A549 (cell line): ENCODE measurements at regions not wholly inside any gene's neighbourhood (a gene's known extent, or its start where the extent isn't known, plus 50 kb on each side); places are given as distances from the start of the nearest gene placed in this dataset.

Experiments
- ATAC-seq, 2 experiments: fragments of 200-7000 bp in 1 of 2; fragments of >200 bp in 1 of 2; cut with Nextera tagmentation in 1 of 2; cut with Tn5 transposase in 1 of 2; 3 replicates each; pipeline versions ENCODE4 v1.8.0 to v1.9.1; 2018 to 2020; ENCODE audit warnings: mild to moderate bottlenecking in 1 of 2, moderate library complexity in 1 of 2
- CTCF ChIA-PET: fragments of 300-600 bp; sonication (Branson Sonifier 250); formaldehyde crosslinking; extraction: SDS; loops from one replicate; lab custom pipeline; 2021; ENCODE audit warnings: antibody characterized with exemption, inconsistent platforms; lab: Yijun Ruan, JAX
- POLR2A ChIA-PET: fragments of 350-600 bp; formaldehyde crosslinking; extraction: SDS; loops from one replicate; lab custom pipeline; 2021; ENCODE audit warnings: antibody characterized with exemption, inconsistent platforms; lab: Yijun Ruan, JAX
- DNase-seq, 2 experiments: peaks; one replicate each; pipeline versions ENCODE4 v3.0.0 to v3.0.0-alpha.2; 2011 to 2016; ENCODE audit warnings: low read depth in 1 of 2, low spot score in 1 of 2
- FAIRE-seq: peaks from 2 replicates; lab custom pipeline; 2011; peaks lifted over from hg19 to GRCh38; lab: Jason Lieb, UNC
- H3K27ac ChIP-seq, 2 experiments: fragments of >200 bp; sonication (Bioruptor Twin); formaldehyde crosslinking; 3 replicates each; pipeline ENCODE4 v1.5.1; 2016 to 2017
- H3K4me1 ChIP-seq: fragments of >200 bp; sonication (Bioruptor Twin); formaldehyde crosslinking; 3 replicates; pipeline ENCODE4 v1.6.1; 2016
- H3K4me2 ChIP-seq: fragments of >200 bp; sonication (Bioruptor Twin); formaldehyde crosslinking; 3 replicates; pipeline ENCODE4 v1.6.1; 2016
- H3K4me3 ChIP-seq: fragments of >200 bp; sonication (Bioruptor Twin); formaldehyde crosslinking; 3 replicates; pipeline ENCODE4 v1.5.1; 2016
- H3K9me3 ChIP-seq: fragments of >200 bp; sonication (Bioruptor Twin); formaldehyde crosslinking; 3 replicates; pipeline ENCODE4 v1.6.1; 2016
- CEBPB ChIP-seq, 2 experiments: fragments of >200 bp in 1 of 2; sonication (Bioruptor Twin) in 1 of 2; formaldehyde crosslinking in 1 of 2; IDR thresholded peaks; 2 replicates each; pipeline ENCODE4 v1.6.1; 2012 to 2016
- CHD4 ChIP-seq: fragments of 200-600 bp; sonication (generic); IDR thresholded peaks from 2 replicates; pipeline ENCODE4 v1.6.1; 2016; ENCODE audit warnings: antibody characterized with exemption, mild to moderate bottlenecking, borderline replicate concordance
- E2F6 ChIP-seq: IDR thresholded peaks from 2 replicates; pipeline ENCODE4 v1.6.1; 2012; ENCODE audit warnings: low read depth, borderline replicate concordance
- EHF ChIP-seq: fragments of 250-450 bp; sonication (Bioruptor Pico); IDR thresholded peaks from 2 replicates; pipeline ENCODE4 v1.5.0; 2020; ENCODE audit warnings: mild to moderate bottlenecking
- ELK1 ChIP-seq: fragments of 150-350 bp; IDR thresholded peaks from 2 replicates; pipeline ENCODE4 v1.6.1; 2014; ENCODE audit warnings: low read depth, mild to moderate bottlenecking, low read length
- EP300 ChIP-seq, 2 experiments: fragments of >200 bp; sonication (Bioruptor Twin); formaldehyde crosslinking; IDR thresholded peaks; 2 replicates in 1 of 2; 3 replicates in 1 of 2; pipeline ENCODE4 v1.6.1; 2016 to 2017
- FOSB ChIP-seq: fragments of 250-450 bp; sonication (Bioruptor Pico); IDR thresholded peaks from 2 replicates; pipeline ENCODE4 v1.5.0; 2020; ENCODE audit warnings: mild to moderate bottlenecking, moderate library complexity
- FOXS1 ChIP-seq: fragments of 250-450 bp; sonication (Bioruptor Pico); IDR thresholded peaks from 2 replicates; pipeline ENCODE4 v1.5.0; 2020; ENCODE audit warnings: mild to moderate bottlenecking, moderate library complexity
- GATA3 ChIP-seq: IDR thresholded peaks from 2 replicates; pipeline ENCODE4 v1.6.1; 2012; ENCODE audit warnings: borderline replicate concordance
- HOXA7 ChIP-seq: fragments of 250-450 bp; sonication (Bioruptor Pico); IDR thresholded peaks from 2 replicates; pipeline ENCODE4 v1.5.0; 2020; ENCODE audit warnings: mild to moderate bottlenecking, moderate library complexity
- HOXB13 ChIP-seq: fragments of 250-450 bp; sonication (Bioruptor Pico); IDR thresholded peaks from 2 replicates; pipeline ENCODE4 v1.5.0; 2020; ENCODE audit warnings: low read depth, mild to moderate bottlenecking, moderate library complexity
- JUN ChIP-seq, 2 experiments: fragments of >200 bp; sonication (Bioruptor Twin); formaldehyde crosslinking; IDR thresholded peaks; 2 replicates in 1 of 2; 3 replicates in 1 of 2; pipeline ENCODE4 v1.6.1; 2016 to 2017
- KDM5A ChIP-seq: fragments of 200-600 bp; sonication (generic); IDR thresholded peaks from 2 replicates; pipeline ENCODE4 v1.6.1; 2016; ENCODE audit warnings: antibody characterized with exemption, mild to moderate bottlenecking
- MAFK ChIP-seq: fragments of 450-650 bp; IDR thresholded peaks from 2 replicates; pipeline ENCODE4 v1.6.1; 2014; ENCODE audit not compliant: partially characterized antibody
- NR3C1 ChIP-seq: fragments of >200 bp; sonication (Bioruptor Twin); formaldehyde crosslinking; IDR thresholded peaks from 3 replicates; pipeline ENCODE4 v1.6.1; 2017
- RARB ChIP-seq: fragments of 250-450 bp; sonication (Bioruptor Pico); IDR thresholded peaks from 2 replicates; pipeline ENCODE4 v1.8.0; 2021; ENCODE audit warnings: mild to moderate bottlenecking, moderate library complexity
- RNF2 ChIP-seq: fragments of 200-600 bp; sonication (generic); IDR thresholded peaks from 2 replicates; pipeline ENCODE4 v1.6.1; 2016; ENCODE audit warnings: low read depth, mild to moderate bottlenecking, antibody characterized with exemption, moderate library complexity, borderline replicate concordance
- SMC3 ChIP-seq: fragments of >200 bp; sonication (Bioruptor Twin); formaldehyde crosslinking; IDR thresholded peaks from 3 replicates; pipeline ENCODE4 v1.6.1; 2018; ENCODE audit warnings: inconsistent platforms
- ZNF302 ChIP-seq: fragments of 250-450 bp; sonication (Bioruptor Pico); IDR thresholded peaks from 2 replicates; pipeline ENCODE4 v1.9.0; 2021; ENCODE audit warnings: inconsistent platforms, mild to moderate bottlenecking, moderate library complexity
- WGBS: methylation state at CpG from one replicate; pipeline ENCODE4 v1.1.6; 2017; ENCODE audit errors: missing lambda C conversion rate; 5-methylcytosine and 5-hydroxymethylcytosine counted together

- H3K9me3 ChIP-seq: peaks cover 31% of the 10 kb centered on the region
- H3K4me1 ChIP-seq: no peaks in the 10 kb centered on the region
- DNase-seq (no peak), FAIRE-seq (no peak), ATAC-seq (no peak)
- no peak overlapping the region for H3K4me3 ChIP-seq
- H3K4me2 ChIP-seq: no peak overlapping the region
- TF ChIP-seq MAFK: no peak
- no peak for TF ChIP-seq FOSB
- no peak for TF ChIP-seq RARB (CRISPR knock-in tag)
- TF ChIP-seq NR3C1: no peak
- no peak for TF ChIP-seq HOXA7 (CRISPR knock-in tag)
- no peak for TF ChIP-seq FOXS1
- TF ChIP-seq JUN (IDR thresholded peaks at IDR 0.05): no peak
- WGBS: 90% methylated on average over 2 of the region's 4 CpGs
- no peak overlapping the region for H3K27ac ChIP-seq
- POLR2A ChIA-PET: interaction anchor here (0.6 kb wide), 2 partner anchors 14 to 258 kb away, joined by 3 read pairs; no protein-coding TSS in a partner anchor
- CTCF ChIA-PET: interaction anchor here (1.4 kb wide), 1 partner anchor 98 kb away, joined by 3 read pairs; no protein-coding TSS in a partner anchor
Observed at GRCh38 chr7:73964786-73965185, 63.2 kb upstream of the ELN start.

- Histone ChIP-seq H3K4me3 (no peak overlapping the region), H3K9me3 (peaks cover 31% of the 10 kb centered on the region), H3K4me1 (no peaks in the 10 kb centered on the region), H3K27ac (no peak overlapping the region), H3K4me2 (no peak overlapping the region)
- WGBS: 75% methylated on average over 16 of the region's 16 CpGs
- DNase-seq (no peak), FAIRE-seq (no peak), ATAC-seq (no peak)
- TF ChIP-seq KDM5A (no peak), NR3C1 (no peak), SMC3 (no peak), EP300 (IDR thresholded peaks at IDR 0.05) (no peak)
- POLR2A ChIA-PET: no interaction called here
- CTCF ChIA-PET: interaction anchor here (1.4 kb wide), 1 partner anchor 100 kb away, joined by 3 read pairs; no protein-coding TSS in a partner anchor
Observed at GRCh38 chr7:73966062-73966940, 61.7 kb upstream of the ELN start.

GRCh38 chr7:73966941-73967831 is 60.8 kb upstream of the ELN start:
- no peak for DNase-seq
- 76% methylated on average over 11 of the region's 11 CpGs for WGBS
- H3K27ac ChIP-seq: no peak overlapping the region
- no peak overlapping the region for H3K4me2 ChIP-seq
- CTCF ChIA-PET: interaction anchor here (0.9 to 1.5 kb wide), 2 partner anchors 12 to 45 kb away, joined by 3 to 5 read pairs; no protein-coding TSS in a partner anchor
- peak; percentile 31 to 41; a peak in 2 of 6 replicates for ATAC-seq
- no peak for FAIRE-seq
- TF ChIP-seq RNF2 (no peak), ELK1 (no peak), CHD4 (no peak), CEBPB (IDR thresholded peaks at IDR 0.05) (no peak), JUN (IDR thresholded peaks at IDR 0.05) (no peak)
- TF ChIP-seq, all 56 proteins: peak for 0
- H3K9me3 ChIP-seq: peaks cover 27% of the 10 kb centered on the region
- POLR2A ChIA-PET: no interaction called here
- H3K4me1 ChIP-seq: no peaks in the 10 kb centered on the region
- no peak overlapping the region for H3K4me3 ChIP-seq

- ChIA-PET CTCF (interaction anchor here (0.9 to 1.5 kb wide), 2 partner anchors 11 to 46 kb away, joined by 3 to 5 read pairs; no protein-coding TSS in a partner anchor), POLR2A (no interaction called here)
- TF ChIP-seq GATA3: no peak
- no peak for TF ChIP-seq KDM5A
- no peak for TF ChIP-seq E2F6
- TF ChIP-seq EHF (CRISPR knock-in tag): no peak
- no peak for TF ChIP-seq ZNF302 (CRISPR knock-in tag)
- TF ChIP-seq ELK1: no peak
- TF ChIP-seq RARB (CRISPR knock-in tag): no peak
- no peak for TF ChIP-seq HOXB13 (CRISPR knock-in tag)
- Histone ChIP-seq H3K27ac (no peak overlapping the region), H3K4me1 (no peaks in the 10 kb centered on the region), H3K9me3 (peaks cover 21% of the 10 kb centered on the region), H3K4me3 (no peak overlapping the region), H3K4me2 (no peak overlapping the region)
- WGBS: 94% methylated on average over 2 of the region's 2 CpGs
- DNase-seq: no peak
- ATAC-seq: no peak
- FAIRE-seq: no peak
Observed at GRCh38 chr7:73967832-73968290, 60.1 kb upstream of the ELN start.
